ENCODE measurements at regions not wholly inside any gene's neighbourhood (a gene's known extent, or its start where the extent isn't known, plus 50 kb on each side); places are given as distances from the start of the nearest gene placed in this dataset.

- no peaks in the 10 kb centered on the region for H3K36me3 ChIP-seq
- no peak overlapping the region for H3K27ac ChIP-seq
- no peak overlapping the region for H3K4me3 ChIP-seq
- intact Hi-C loops (cut with DNase I): no loop called here
- DNase-seq (ENCODE audit: low spot score in 2 of 2): no peak
- TF ChIP-seq CTCF (IDR thresholded peaks at IDR 0.05): no peak
- no peaks in the 10 kb centered on the region for H3K27me3 ChIP-seq
- H3K9me3 ChIP-seq: no peaks in the 10 kb centered on the region
- H3K4me1 ChIP-seq: peaks cover 0 to 4% of the 10 kb centered on the region in 2 donors
Measured at GRCh38 chr6:90450268-90450953, 136.5 kb downstream of the MAP3K7 start.

GRCh38 chr6:90449311-90449710 is 137.6 kb downstream of the MAP3K7 start:
- H3K4me1 ChIP-seq: peaks cover 0 to 4% of the 10 kb centered on the region in 2 donors
- DNase-seq (ENCODE audit: low spot score in 2 of 2): no peak
- intact Hi-C loops (cut with DNase I): no loop called here
- H3K27ac ChIP-seq: no peak overlapping the region
- no peaks in the 10 kb centered on the region for H3K27me3 ChIP-seq
- no peak overlapping the region for H3K4me3 ChIP-seq
- no peaks in the 10 kb centered on the region for H3K9me3 ChIP-seq
- H3K36me3 ChIP-seq: no peaks in the 10 kb centered on the region
- TF ChIP-seq CTCF (IDR thresholded peaks at IDR 0.05): no peak

GRCh38 chr6:90448836-90449235 is 138.0 kb downstream of the MAP3K7 start:
- Histone ChIP-seq H3K4me1 (peaks cover 0 to 4% of the 10 kb centered on the region in 2 donors), H3K27me3 (no peaks in the 10 kb centered on the region), H3K4me3 (no peak overlapping the region), H3K27ac (no peak overlapping the region), H3K36me3 (no peaks in the 10 kb centered on the region), H3K9me3 (no peaks in the 10 kb centered on the region)
- intact Hi-C loops (cut with DNase I): no loop called here
- DNase-seq (ENCODE audit: low spot score in 2 of 2): no peak
- TF ChIP-seq CTCF (IDR thresholded peaks at IDR 0.05): no peak

GRCh38 chr6:90446164-90446563 is 140.7 kb downstream of the MAP3K7 start:
- Histone ChIP-seq H3K9me3 (no peaks in the 10 kb centered on the region), H3K4me1 (peaks cover 0 to 4% of the 10 kb centered on the region in 2 donors), H3K36me3 (no peaks in the 10 kb centered on the region), H3K4me3 (no peak overlapping the region), H3K27me3 (no peaks in the 10 kb centered on the region), H3K27ac (no peak overlapping the region)
- no peak for TF ChIP-seq CTCF (IDR thresholded peaks at IDR 0.05)
- DNase-seq (ENCODE audit: low spot score in 2 of 2): no peak
- intact Hi-C loops (cut with DNase I): no loop called here

GRCh38 chr6:90445533-90446108 is 141.3 kb downstream of the MAP3K7 start:
- no peak overlapping the region for H3K4me3 ChIP-seq
- H3K36me3 ChIP-seq: no peaks in the 10 kb centered on the region
- no peaks in the 10 kb centered on the region for H3K9me3 ChIP-seq
- TF ChIP-seq CTCF (IDR thresholded peaks at IDR 0.05): no peak
- no peak overlapping the region for H3K27ac ChIP-seq
- no peak for DNase-seq (ENCODE audit: low spot score in 2 of 2)
- intact Hi-C loops (cut with DNase I): no loop called here
- H3K27me3 ChIP-seq: no peaks in the 10 kb centered on the region
- H3K4me1 ChIP-seq: peaks cover 0 to 4% of the 10 kb centered on the region in 2 donors
